D721Med (cell line): ENCODE measurements at regions not wholly inside any gene's neighbourhood (a gene's known extent, or its start where the extent isn't known, plus 50 kb on each side); places are given as distances from the start of the nearest gene placed in this dataset.

Source experiments
- DNase-seq: peaks from one replicate; pipeline ENCODE4 v3.0.0; 2011; ENCODE audit warnings: low spot score; ENCODE audit not compliant: insufficient read length
- FAIRE-seq: peaks from 2 replicates; lab custom pipeline; 2011; peaks lifted over from hg19 to GRCh38; lab: Jason Lieb, UNC
- TF ChIP-seq, protein P1 (sequence below): IDR thresholded peaks from 2 replicates; pipeline ENCODE4 v1.5.1; 2012; ENCODE audit warnings: mild to moderate bottlenecking, control low read depth; ENCODE audit not compliant: insufficient read depth; ENCODE audit errors: missing control alignments

DNA sequence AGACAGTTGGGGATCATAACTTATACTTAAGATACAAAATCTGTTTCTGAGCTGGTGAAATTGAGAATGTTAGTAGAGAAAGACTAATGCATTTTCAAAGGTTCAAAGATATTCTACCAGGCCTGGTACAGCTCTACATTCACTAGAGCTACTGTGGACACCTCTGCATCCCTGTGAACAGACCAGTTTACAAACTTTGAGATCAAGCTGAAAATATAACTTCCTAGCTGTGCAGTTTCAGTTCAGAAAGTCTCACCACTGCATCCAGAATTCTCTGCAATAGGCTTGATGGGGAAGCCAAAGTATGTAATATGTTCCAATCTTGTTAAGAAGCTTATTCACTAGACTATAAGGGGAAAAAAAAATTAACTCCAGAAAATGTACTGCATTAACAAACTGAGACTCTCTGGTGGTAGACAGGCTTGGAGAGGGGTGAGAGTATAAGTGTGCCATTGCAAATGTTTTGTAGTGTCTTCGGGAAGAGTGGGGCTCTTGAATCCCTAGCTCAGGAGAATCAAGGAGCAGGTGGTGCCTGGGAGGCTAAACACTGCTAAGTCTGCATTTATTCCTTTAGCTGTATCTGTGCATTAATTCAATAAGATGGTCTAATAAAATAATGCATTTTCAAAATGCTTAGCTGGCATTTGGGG lies 671.9 kb downstream of the NR2F1-AS1 start:
- DNase-seq (no peak), FAIRE-seq (peak; percentile 73)
- TF ChIP-seq, protein P1, sequence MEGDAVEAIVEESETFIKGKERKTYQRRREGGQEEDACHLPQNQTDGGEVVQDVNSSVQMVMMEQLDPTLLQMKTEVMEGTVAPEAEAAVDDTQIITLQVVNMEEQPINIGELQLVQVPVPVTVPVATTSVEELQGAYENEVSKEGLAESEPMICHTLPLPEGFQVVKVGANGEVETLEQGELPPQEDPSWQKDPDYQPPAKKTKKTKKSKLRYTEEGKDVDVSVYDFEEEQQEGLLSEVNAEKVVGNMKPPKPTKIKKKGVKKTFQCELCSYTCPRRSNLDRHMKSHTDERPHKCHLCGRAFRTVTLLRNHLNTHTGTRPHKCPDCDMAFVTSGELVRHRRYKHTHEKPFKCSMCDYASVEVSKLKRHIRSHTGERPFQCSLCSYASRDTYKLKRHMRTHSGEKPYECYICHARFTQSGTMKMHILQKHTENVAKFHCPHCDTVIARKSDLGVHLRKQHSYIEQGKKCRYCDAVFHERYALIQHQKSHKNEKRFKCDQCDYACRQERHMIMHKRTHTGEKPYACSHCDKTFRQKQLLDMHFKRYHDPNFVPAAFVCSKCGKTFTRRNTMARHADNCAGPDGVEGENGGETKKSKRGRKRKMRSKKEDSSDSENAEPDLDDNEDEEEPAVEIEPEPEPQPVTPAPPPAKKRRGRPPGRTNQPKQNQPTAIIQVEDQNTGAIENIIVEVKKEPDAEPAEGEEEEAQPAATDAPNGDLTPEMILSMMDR, result no peak

DNA sequence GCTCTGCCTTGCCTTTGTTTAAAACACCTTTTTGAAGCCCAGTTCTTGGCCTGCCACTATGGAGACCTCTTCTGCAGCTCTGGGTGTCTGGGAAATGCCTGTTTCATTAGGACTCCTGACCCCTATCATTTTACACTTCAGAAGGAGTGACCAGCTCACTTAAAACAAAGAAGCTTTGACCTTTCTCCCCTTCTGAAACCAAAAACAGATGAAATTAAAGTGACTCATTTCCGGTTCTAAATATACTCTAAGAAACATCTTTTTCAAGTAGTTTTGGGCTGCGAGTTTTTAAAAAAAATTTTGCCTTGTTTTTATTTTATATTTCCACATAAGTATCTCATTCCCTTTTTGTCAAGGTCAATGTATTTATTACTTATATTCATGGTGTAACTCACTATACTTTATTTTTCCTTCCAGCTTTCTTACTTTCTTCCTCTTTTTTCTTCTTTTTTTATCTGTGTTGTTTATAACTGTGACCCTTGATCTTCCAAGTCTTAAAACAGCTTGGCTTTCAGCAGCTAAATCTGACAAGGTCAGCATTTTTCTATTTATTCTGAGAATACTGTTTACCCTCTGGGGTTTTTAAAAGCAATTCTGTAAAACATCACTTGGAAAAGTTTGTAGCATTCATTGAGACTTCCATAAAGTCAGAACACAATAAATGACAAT lies 672.9 kb downstream of the NR2F1-AS1 start:
- DNase-seq (no peak), FAIRE-seq (no peak)
- TF ChIP-seq, protein P1, result no peak

DNA sequence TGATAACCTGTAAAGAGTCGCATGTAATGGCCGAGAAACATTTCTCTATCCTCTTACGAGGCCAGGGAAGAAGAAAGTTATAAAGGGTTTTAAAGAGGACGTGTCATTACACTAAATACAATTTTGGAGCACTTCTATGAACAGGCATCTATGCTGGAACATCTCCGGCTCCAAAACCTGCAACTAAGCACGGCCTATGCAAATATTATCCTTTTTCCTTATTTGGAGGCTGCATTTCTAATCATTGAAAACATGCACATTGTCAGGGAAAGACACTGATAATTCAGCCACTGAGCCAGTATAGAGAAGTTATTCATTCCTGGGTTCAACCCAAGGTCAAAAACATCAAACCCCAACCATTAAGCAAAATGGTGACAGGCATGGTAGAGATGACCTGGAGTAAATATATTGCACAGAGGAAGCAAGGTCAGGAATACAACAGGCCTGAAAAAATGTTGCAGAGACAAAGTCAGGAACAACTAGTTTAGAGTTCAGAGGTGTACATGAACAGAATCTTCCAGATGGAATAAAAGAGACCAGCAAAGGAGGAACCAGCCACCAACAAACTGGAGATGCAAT lies 674.1 kb downstream of the NR2F1-AS1 start:
- no peak for FAIRE-seq
- TF ChIP-seq, protein P1, result no peak
- DNase-seq, result no peak

- FAIRE-seq, result no peak
These were observed 677.0 kb downstream of the NR2F1-AS1 start for GRCh38 chr5:92904021-92904420.

GRCh38 chr5:92899611-92900010 lies 681.4 kb downstream of the NR2F1-AS1 start:
- TF ChIP-seq, protein P1, result no peak
- no peak for FAIRE-seq

More at GRCh38 chr5:92904021-92904420, 677.0 kb downstream of the NR2F1-AS1 start:
- TF ChIP-seq, protein P1, result no peak
- DNase-seq, result no peak

GRCh38 chr5:92896722-92897121 lies 684.3 kb downstream of the NR2F1-AS1 start:
- DNase-seq, result no peak
- no peak for FAIRE-seq
- TF ChIP-seq, protein P1, result no peak

More at GRCh38 chr5:92899611-92900010, 681.4 kb downstream of the NR2F1-AS1 start:
- DNase-seq, result no peak
